ENCODE measurements at regions not wholly inside any gene's neighbourhood (a gene's known extent, or its start where the extent isn't known, plus 50 kb on each side); places are given as distances from the start of the nearest gene placed in this dataset.
"Not testable (repeated sequence)": the region's sequence is repeated elsewhere in the genome, so short reads cannot be mapped to it uniquely, and the experiment has no call there.

DNA sequence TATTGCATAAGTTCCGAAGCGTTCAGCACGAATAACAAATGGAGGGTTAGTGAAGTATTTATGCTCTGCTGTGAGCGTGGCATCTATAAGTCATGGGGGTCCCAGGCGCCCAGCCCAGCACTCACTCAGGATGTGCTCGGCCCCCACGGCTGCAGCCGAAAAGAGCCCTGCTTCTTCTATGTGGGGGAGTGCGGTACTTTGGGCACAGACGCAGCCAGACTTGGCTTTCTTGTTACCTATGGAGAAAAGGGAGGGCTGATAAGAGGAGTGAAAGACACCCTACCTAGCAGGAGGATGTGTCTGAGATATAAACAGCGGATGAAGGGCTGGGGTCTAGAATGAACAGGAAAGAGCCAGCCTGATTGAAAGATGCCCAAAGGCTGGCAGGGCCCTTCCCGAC, 51.4 kb downstream of the MRPL36 start:
- no peak for DNase-seq (ENCODE audit: low read depth in 2 of 2)

DNA sequence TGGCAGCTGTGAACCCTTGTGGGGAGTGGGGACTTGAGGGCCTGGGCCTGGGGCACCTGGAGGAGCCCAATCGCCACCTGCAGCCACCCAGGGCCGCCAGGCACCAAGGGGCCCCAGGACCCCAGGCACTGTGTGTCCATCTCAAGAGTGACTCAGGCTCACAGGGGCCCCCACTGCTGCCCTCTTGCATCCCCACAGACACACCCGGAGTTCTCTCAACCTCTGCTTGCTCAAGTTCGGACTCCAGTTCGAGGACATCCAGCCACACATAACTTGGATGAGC, 51.9 kb downstream of the MRPL36 start:
- DNase-seq (ENCODE audit: low read depth in 2 of 2) = no peak

DNA sequence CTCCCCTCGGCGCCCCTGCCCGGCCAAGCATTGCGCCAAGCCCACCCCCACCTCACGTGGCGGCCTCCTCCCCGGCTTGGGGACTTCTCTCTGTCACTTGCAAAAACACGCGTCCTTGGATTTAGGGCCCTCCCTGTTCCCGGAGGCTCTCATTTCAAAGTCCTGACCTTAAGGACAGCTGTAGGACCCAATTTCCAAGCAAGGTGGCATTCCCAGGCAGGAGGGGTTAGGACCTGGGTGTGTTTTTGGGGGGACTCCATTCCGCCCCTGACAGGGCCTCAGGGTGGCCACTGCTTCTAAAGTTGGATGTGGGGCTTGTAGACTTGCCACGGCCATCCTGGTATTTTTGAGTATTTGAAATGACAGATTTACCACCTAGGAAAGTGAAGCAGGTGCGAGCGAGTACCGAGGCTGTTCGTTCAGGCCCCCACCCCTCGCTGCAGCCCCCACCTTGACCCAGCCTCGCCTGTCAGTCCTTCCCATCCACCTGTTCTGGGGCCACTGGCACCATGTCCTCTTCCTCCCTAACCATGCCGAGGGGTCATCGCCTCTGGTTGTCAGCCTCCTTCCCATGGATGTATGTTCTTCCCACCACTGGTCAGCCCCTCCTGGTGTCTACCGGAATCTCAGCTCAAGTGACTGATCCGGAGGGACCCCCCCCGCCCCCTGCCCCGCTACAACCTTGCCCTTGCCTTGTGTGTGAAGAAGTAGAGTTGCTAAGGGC, 52.4 kb downstream of the MRPL36 start:
- DNase-seq (ENCODE audit: low read depth in 2 of 2) = no peak

DNA sequence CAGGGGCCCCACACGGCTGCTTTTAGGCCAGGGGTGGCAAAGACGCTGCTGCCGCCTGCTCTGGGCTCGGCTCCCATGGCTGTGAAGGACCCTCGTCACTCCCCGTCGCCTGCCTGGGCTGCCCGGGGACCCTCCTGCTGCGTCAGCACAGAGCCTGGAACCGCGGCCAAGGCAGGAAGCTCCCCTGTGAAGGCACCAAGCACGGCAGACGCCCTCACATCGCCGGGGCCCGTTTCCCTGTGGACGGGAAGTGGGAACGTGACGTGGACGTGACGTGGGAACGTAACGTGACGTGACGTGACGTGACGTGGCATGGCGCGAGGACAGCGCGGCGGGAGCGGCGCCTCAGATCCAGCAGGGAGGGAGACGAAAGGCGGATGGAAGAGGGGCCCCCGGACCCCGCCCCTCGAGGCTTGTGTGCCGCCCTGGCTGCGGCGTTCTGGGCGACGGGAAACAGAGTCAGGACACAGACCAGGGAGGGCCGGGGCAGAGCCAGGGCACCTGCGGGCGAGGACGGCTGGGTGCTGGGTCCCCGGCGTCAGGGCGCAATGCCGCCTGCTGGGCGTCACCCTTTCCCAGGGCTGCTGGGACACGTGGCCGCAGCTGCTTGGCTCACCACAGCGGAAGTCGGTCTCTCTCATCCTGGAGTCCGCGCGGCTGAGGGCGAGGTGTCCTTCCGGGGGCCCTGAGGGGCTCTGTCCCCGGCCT, 53.1 kb downstream of the MRPL36 start:
- DNase-seq (ENCODE audit: low read depth in 2 of 2) = no peak

DNA sequence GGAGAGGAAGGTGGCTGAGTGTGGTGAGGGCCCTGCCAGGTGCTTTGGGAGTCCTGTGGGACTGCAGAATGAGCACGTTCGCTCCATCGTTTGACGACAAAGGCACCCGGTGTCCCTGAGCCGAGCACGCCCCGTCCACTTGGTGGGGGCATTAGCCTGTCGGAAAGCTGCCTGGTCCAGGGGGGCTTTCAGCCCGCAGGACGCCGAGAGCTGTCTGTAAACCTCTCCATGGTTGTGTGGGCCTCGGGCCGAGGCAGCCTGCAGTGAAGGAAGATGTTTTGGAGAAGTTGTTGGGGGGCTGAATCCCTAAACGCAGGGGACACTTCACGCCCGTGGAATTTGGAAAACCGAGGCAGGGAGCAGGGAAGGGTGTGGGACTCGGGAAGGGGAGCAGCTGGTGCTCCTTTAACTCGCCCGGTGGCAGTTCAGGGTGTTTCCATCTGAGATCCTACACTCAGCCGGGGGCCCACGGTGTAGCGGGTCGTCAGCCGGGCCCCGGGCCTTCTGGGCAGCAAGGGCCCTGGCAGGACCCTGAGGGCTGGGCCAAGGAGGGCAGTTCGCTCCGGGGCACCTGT, 53.8 kb downstream of the MRPL36 start:
- DNase-seq (ENCODE audit: low read depth in 2 of 2) = no peak

DNA sequence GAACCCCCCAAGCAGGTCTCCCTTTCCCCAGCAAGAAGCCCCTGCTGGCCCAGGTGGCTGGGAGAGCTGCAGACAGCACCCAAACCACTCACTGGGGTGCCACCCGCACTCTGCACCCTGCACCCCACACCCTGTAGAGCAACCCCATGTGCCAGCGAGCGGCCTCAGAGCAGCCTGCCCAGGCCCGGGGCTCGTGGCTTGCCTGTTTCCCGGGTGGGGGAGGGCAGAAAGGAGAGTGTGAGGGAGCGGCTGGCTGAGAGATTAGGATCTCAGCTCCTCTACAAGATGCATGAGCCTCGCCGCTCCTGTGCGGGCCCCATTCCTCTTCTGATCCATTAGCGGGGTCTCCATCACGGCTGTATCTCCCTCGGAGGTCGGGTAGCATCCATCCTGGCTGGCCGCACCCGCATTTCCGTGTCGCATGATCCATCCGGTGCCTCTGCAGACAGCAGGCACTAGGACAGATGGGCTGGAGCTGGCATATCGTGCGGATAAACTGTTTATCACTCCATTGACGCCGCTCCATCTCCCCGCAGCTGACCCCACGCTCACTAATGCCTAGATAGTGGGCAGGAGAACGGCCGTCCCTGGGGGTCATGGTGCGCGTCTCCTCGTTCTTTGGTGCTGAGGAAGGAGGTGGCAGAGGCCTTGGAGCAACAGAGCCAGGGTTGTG, 54.4 kb downstream of the MRPL36 start:
- DNase-seq (ENCODE audit: low read depth in 2 of 2) = no peak

DNA sequence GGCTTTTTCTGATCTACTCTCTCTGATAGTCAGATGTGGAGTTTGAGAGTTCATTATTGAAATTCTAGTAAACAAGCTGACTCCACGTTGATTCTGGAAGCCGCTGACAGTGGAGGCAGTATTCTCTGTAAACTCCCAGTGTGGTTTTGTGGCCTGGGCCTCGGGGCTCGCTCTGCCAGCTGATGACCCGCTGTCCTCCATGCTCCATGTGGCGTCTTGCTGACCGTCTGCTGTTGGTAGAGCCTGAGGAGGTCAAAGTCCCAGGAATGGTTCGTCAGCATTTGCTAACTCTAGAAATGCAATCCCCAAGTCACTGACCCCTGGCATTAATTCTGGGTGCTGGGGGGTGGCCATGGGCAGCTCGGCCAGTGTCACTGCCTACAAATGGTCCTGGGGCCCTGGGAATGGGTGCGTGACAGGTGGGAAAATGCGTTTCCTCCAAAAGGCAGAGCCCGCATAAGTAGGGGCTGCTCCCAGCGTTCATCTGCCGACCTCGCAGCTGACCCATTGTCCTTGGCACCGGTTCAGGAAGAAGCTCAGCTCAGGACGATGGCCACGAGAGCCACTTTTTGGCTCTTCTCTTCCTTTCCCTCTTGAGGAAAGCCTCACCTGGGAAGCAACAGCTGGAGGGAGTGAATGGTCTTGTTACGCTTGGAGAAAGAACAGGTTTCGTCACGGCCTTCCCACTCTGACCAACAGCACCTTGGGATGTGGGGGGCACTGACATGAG, 55.1 kb downstream of the MRPL36 start:
- no peak for DNase-seq (ENCODE audit: low read depth in 2 of 2)

DNA sequence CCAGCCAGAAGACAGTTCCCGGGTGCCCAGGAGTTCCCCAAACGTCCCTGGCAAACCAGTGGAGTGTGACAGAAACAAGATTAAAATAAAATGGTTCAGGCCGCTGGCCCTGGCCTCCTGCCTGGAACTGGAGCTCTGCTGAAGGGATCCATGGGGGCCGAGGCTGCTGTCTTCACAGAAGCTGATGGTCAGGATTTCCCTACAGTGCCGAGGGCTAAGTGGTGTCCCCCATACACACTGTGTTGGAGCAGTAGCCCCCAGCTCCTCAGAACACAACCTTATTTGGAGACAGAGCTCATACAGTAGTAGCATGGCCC, 55.9 kb downstream of the MRPL36 start:
- no peak for DNase-seq (ENCODE audit: low read depth in 2 of 2)

DNA sequence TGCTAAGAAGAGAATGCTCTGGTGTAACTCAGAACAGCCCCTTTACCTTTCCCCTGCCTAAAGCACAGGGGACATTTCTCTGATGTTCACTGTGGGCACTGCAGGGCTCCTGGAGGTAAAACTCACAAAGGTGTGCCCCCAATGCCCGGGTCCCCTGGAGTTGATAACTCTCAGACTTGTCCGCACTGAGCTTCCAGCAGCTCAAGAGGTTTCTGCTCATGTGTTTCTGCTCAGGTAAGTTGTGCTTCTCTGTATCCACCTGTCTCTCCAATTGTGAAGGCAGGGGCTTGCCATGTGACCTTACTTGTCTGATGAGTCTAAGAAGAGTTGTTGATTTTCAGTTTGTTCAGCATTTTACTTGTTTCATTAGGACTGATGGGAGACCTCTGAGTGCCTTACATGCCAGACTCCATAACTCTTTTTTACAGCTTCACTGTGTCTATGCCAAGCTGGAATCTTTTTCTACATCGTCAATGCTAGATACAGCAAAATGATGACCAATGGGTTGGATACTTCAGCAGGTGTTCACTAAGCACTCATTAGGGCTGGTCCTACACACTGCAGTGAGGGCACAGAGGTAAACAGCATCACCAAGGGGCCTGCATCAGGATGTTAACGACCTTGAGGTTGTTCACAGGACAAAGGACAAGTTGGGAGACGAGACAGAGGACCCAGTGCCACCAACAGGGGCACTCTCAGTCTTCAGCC, 56.4 kb downstream of the MRPL36 start:
- no peak for DNase-seq (ENCODE audit: low read depth in 2 of 2)

DNA sequence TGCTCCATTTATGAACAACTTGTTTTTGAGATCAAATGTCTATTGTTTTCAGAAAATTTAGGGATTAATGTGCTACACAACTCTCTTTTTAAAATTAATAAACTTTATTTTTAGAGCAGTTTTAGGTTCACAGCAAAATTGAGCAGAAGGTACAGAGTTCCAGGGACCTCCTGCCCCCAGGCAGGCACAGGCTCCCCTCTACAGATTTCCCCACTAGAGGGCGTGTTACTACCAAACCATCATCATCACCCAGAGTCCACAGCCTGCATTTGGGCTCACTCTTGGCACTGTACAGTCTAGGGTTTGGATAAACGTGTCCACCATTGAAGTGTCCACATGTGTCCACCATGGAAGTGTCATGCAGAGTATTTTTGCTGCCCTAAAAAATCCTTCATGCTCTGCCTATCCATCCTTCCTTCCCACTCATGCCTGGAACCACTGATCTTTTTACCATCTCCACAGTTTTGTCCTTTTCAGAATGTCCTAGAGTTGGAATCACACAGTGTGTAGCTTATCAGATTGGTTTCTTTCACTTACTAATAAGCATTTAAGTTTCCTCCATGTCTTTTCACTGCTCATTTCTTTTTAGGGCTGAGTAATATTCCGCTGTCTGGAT, 61.7 kb downstream of the MRPL36 start:
- no peak for DNase-seq (ENCODE audit: low read depth in 2 of 2)

DNA sequence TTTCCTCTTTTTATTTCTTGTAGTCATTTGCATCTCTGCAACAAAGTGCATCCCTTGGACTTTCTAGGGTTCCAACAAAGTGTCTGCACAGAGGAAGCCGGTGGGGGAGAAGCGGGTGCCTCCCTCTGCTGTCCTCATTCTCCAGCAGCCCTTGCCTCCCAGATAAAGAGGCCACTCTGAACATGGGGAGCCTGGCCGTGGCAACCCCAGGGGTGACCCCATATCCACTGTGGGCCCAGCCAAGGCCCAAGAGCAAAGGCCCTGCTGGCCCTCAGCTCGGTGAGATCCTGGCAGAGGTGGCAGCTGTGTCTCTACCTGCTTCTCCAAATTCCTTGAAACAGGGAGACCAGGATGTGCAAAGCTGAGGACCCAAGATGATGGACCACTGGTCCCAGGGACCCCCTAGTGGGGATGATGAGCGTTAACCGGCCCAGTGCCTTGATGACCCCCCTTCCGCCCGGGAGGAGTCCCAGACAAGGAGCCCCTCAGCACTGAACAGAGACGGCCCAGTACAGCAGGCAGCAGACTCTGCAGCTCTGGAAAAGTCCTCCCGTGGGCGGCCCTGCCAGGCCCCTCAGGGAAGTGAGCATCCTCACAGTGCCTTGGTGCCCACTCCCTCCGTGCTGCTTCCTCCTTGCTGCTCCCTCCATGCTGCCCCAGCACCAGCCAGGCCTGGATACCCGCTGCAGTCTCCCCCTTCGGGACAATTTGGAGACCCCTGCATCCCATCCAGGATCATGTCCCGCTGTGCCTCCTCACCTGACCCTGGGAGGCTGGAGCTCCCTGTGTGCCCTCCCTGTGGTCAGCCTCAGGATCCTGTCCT, 62.5 kb downstream of the MRPL36 start:
- DNase-seq (ENCODE audit: low read depth in 2 of 2) = no peak

DNA sequence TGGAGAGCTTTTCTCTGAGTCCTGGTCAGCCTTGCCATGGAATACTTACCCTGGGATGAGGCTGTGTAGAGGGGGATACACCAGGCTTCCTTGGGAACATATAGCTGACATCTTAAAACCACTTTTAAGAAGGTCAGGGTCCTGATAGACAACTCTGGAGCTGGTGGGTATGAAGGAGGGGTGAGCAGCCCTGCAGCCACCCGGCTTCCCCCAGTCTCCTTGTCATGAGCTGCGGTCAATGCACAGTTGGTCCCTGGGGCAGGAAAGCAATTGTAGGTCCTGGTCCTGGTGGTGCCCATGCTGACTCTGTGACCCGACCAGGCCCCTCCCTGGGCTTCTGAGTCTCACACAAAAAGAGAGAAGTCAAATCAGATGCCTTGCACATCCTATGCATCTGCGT, 63.6 kb downstream of the MRPL36 start:
- no peak for DNase-seq (ENCODE audit: low read depth in 2 of 2)

DNA sequence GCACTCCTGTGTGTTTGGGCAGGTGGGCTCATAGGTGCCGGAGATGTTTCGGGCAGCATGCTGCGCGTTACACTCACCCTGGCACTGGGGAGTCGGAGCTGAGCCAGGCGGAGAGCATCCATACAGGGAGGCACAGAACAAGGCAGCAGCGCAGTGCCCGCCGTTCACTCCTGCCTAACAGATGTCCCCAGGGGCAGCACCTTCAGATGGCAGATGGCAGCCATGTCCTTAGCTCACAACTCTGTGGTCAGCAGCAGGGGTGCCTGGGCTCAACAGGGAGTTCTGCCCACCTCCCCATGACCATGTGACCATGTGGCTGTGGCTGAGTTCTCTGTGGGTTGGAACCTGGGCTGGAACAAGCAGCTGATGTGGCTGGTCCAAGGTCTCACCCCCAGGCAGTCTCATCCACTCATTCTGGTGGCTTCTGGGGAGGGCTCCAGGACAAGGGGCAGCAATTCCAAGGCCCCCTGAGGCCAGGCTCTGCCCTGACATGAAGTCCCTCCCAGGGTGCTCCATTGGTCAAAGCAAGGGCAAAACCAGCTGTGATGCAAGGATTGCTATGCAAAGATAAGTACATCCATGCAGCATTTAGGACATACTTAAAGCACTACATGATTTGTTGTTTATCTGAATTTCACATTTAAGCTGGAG, 64.2 kb downstream of the MRPL36 start:
- DNase-seq (ENCODE audit: low read depth in 2 of 2) = no peak

DNA sequence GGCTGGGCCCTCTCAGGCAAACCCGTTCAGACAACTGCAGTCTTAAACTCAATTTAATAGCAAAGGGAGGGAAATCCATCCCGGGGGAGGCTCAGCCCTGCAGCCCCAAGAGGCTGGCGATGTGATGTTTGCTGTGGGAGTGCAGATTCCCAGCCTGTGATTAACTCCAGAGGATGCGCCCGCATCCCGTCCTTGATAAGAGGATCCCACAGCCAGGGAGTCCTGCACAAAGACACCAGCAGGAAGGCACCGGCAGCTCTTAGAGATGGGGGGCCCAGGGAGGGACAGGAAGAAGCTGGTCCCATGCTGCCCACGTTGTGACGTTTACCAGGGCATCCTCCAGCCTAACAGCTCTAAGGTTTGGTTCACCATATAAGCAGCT, 64.7 kb downstream of the MRPL36 start:
- DNase-seq (ENCODE audit: low read depth in 2 of 2) = no peak

DNA sequence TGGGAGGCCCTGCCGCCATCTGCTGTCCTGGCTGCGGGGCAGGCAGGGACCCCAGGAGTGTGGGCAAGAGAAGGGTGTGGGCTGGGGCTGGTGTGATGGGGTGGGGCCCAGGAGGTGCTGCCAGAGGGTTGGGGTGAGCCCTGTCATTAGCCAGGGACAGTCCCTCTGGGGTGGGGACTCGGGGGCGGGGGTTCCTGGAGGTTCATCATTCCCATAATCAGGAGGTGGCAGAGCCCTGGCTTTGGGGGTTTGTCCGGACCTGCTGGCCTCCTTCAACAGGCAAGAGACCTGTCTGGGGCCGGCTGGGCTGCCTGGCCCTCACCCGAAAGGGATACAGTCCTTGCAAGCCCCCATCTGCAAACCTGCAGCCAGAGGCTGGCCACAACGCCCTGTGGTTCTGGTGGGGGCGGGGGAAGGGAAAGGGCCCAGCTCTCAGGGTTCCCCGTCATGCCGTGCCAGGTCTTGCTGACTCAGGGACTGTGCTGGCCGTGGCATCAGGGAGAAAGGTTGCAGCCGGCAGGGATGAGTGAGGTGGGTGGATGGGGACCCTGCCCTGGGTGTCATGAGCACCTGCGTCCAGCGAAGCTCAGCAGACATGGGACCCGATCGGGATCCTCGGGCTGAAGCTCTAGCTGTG, 65.2 kb downstream of the MRPL36 start:
- DNase-seq (ENCODE audit: low read depth in 2 of 2) = no peak

DNA sequence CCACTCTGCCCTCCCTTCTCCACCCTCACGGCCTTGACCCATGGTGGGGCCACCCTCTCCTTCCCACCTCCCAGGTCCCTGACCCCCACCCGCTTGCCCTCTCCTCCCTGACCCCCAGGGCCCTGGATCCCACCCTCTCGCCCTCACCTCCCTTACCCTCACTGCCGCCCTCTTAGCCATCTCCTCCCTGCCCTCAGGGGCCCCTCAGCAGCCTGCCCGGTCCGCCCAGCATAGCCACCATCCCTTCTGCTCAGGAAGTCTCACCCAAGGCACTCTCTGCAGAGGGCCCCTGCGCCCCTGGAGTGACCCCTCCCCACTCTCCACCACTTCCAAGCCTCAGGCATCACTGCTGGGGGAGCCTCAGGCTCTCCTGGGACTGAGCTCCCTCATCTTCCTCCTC, 66.3 kb downstream of the MRPL36 start:
- no peak for DNase-seq (ENCODE audit: low read depth in 2 of 2)

DNA sequence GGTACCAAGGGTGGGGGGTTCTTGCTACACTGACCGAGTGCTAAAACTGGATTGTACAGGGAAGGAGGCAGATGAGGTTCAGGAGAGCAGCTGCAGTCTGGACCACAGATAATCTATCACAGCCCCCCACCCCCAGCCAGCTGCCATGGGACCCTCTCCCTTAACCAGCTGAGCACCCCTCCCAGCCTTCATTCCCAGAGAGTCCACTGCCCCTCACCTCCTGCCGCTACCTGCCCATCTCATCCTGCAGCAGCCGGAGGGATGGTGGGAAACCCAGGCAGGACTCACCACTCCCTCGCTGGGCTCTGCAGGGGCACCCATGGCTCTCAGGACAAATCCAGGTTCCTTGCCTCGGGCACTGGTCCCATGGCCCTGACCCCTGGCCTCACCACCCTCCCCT, 66.7 kb downstream of the MRPL36 start:
- DNase-seq (ENCODE audit: low read depth in 2 of 2) = no peak

DNA sequence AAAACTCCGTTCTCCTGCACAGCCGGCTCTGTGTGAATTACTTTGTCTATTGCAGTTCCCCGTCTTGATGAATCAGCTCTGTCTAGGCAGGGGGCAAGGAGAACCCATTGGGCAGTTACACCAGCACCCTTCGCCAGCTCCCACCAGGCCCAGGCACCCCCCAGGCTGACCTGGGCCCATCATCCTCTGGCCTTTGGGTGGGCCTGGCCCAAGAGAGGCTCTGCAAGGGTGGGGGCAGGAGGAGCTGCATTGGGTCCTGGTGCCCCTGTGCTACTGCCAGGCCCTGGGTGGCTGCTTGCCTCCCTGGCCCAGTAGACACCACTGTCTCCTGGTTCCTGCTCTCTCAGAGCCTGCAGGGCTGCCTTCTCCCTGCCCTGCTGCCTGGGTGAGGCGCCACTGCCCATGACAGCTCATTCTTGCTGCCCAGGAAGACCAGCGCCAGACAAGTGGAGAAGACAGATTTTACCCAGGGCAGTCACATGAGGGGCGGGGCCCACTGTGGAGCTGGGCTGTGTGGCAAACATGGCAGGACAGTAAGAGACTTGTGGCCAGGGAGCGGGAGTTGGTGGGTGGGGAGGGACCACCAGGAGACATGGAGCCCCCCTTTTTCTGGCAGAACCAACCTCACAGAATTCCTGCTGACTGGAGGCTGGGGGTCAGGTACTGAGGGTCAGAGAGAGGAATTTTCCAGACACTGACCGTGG, 67.2 kb downstream of the MRPL36 start:
- DNase-seq (ENCODE audit: low read depth in 2 of 2) = no peak

DNA sequence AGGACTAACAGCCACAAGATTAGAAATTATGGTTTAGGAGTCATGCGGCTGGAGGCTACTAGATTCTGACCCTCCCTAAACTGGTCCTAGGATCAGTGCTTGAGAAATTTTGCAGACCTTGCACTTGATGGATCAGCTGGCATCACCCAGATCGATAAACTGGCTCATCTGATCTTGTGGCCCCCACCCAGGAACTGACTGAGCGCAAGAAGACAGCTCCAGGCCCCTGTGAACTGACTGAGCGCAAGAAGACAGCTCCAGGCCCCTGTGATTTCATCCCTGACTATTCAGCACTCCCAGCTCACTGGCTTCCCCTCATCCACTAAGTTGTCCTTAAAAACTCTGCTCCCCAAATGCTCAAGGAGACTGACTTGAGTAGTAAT, 67.8 kb downstream of the MRPL36 start:
- not testable (repeated sequence) for DNase-seq (ENCODE audit: low read depth in 2 of 2)

Measured in stimulated activated CD4-positive, alpha-beta T cell treated with anti-CD3 and anti-CD28 coated beads, Interleukin-1b, Interleukin-23, amount 100 ng/mL, for 1 hour (primary cell).